Gastrocnemius medialis (tissue), 4 donors: ENCODE measurements at regions not wholly inside any gene's neighbourhood (a gene's known extent, or its start where the extent isn't known, plus 50 kb on each side); places are given as distances from the start of the nearest gene placed in this dataset.
"Not testable (repeated sequence)": the region's sequence is repeated elsewhere in the genome, so short reads cannot be mapped to it uniquely, and the experiment has no call there.

Experiments used
- ATAC-seq, 2 donors: fragments of 150-250 bp; one replicate each; pipeline ENCODE4 v1.9.1; 2016
- DNase-seq, 2 donors: peaks; one replicate each; pipeline ENCODE4 v3.0.0-alpha.2; 2019
- H3K27ac ChIP-seq, 4 donors: fragments of 200-600 bp; sonication (generic); 1 replicate in 1 of 4; 2 replicates in 3 of 4; pipeline ENCODE4 v1.5.1; 2016 to 2018; ENCODE audit warnings: mild to moderate bottlenecking in 2 of 4, moderate library complexity in 1 of 4
- H3K27me3 ChIP-seq, 3 donors: fragments of 200-600 bp; sonication (generic) in 2 of 3; 1 replicate in 1 of 3; 2 replicates in 2 of 3; pipeline versions ENCODE4 v1.5.1 to v1.6.0; 2016 to 2019; ENCODE audit warnings: mild to moderate bottlenecking in 1 of 3, moderate library complexity in 1 of 3
- H3K36me3 ChIP-seq, 2 donors: fragments of 200-600 bp; sonication (generic) in 1 of 2; one replicate each; pipeline ENCODE4 v1.5.1; 2017 to 2018
- H3K4me1 ChIP-seq, 2 donors: fragments of 200-600 bp; sonication (generic) in 1 of 2; one replicate each; pipeline ENCODE4 v1.5.1; 2016 to 2017; ENCODE audit warnings: mild to moderate bottlenecking in 2 of 2
- H3K4me3 ChIP-seq, 4 donors: fragments of 200-600 bp; sonication (generic) in 3 of 4; 1 replicate in 1 of 4; 2 replicates in 3 of 4; pipeline ENCODE4 v1.5.1; 2016 to 2019; ENCODE audit warnings: mild to moderate bottlenecking in 2 of 4
- H3K9me3 ChIP-seq, 3 donors: fragments of 200-600 bp; sonication (generic) in 2 of 3; 1 replicate in 1 of 3; 2 replicates in 2 of 3; pipeline ENCODE4 v1.5.1; 2016 to 2019
- CTCF ChIP-seq, 5 experiments: fragments of 450-650 bp in 3 of 5; fragments of 200-600 bp in 2 of 5; sonication (generic) in 2 of 5; IDR thresholded peaks in 4 of 5; conservative IDR thresholded peaks in 1 of 5; 1 replicate in 4 of 5; 2 replicates in 1 of 5; pipeline ENCODE4 v1.5.1; 2016 to 2019; ENCODE audit warnings: antibody characterized with exemption in 5 of 5, mild to moderate bottlenecking in 3 of 5, moderate library complexity in 3 of 5
- POLR2A ChIP-seq, 2 donors: fragments of 450-650 bp; IDR thresholded peaks; one replicate each; pipeline ENCODE4 v1.6.1; 2017; ENCODE audit warnings: antibody characterized with exemption in 2 of 2, mild to moderate bottlenecking in 2 of 2, moderate library complexity in 2 of 2
- in situ Hi-C, 4 donors: fragments of 200-750 bp; cut with MboI; loops; one replicate each; pipeline versions ENCODE4 v1.15.0 to v1.8.0; 2017; ENCODE audit warnings: low sequenced_read_pairs in 4 of 4
- intact Hi-C: fragments of 100-400 bp; cut with DNase I; formaldehyde crosslinking; loops from one replicate; pipeline ENCODE4 v1.15.1; 2023; ENCODE audit warnings: low total_unique reads

DNA sequence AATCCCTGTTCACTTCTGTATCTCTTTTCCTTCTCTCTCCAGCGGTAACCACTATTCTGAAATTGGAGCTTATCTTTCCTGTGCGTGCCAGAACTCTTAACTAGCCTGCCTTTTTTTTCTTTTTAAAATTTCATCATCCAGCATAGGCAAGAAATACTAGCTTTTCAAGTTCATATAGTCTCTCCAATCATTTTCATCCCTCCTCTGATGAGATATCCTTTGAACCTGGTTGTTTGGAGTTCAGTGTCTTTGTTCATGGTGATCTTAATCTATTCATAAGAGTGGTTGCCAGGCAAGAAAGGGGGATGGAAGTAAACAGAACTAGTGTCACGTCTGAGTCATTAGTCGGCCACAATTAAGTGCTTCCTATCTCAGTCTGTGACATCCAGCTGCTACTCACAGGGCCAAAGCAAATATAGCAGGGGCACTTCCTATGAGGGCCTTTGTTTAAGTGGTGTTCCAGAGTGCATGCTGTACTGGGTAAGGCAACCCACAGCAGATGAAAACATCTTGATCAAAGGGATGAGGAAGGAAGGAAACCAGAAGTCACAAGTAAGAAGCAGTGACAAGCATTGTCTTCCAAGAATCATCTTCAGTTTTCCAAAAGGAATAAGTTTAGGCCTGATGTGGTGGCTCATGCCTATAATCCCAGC, 56.4 kb upstream of the XIAP start:
- Histone ChIP-seq H3K4me3 (no peak overlapping the region), H3K27ac (no peak overlapping the region), H3K9me3 (no peaks in the 10 kb centered on the region), H3K36me3 (no peaks in the 10 kb centered on the region), H3K4me1 (no peaks in the 10 kb centered on the region), H3K27me3 (no peaks in the 10 kb centered on the region)
- no peak for ATAC-seq
- in situ Hi-C loops, result no loop called here
- TF ChIP-seq POLR2A (IDR thresholded peaks at IDR 0.05) (no peak), CTCF (IDR thresholded peaks at IDR 0.05 in 4 of 5, conservative IDR thresholded peaks at IDR 0.05 in 1 of 5) (no peak)
- intact Hi-C loops, result no loop called here
- DNase-seq, result no peak

DNA sequence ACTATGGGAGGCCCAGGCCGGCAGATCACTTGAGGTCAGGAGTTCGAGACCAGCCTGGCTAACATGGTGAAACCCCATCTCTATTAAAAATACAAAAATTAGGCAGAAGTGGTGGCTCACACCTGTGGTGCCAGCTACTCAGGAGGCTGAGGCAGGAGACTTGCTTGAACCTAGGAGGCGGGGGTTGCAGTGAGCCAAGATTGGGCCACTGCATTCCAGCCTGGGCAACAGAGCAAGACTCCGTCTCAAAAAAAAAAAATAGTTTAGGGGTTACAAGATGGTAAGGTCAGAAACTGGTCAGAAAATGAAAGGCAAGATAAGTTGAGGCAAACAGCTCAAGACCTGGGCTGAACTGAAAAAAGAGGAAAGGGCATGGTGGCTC, 55.9 kb upstream of the XIAP start:
- DNase-seq, H3K27me3 ChIP-seq, H3K9me3 ChIP-seq, in situ Hi-C loops, H3K4me3 ChIP-seq, H3K4me1 ChIP-seq, H3K27ac ChIP-seq, ATAC-seq, intact Hi-C loops, H3K36me3 ChIP-seq: not testable (repeated sequence)

DNA sequence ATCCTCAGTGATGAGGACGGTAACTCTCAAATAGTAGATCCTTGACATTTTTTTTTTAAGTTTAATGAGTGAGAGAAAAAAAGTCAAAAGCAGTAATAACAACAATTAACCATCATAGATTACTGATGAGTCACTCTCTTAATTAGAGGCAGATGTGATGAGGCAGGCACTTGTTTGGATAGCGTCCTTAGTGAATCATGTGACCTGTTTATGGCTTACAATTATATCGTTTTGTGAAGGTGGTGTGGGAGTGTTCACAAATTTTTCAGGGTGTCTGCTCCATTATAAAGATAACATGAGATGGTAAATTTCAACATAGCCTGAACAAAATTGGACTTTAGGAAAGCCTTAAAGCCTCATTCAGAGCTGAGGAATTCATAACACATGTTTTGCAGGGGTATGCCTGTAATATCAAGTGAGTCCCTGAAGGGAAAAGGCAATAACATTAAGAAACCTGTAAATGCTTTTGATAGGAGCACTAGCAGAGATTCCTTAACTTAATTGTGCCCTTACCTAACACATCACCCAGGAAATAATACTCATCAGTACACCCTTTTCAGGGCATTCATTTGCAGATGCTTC, 51.9 kb upstream of the XIAP start:
- Histone ChIP-seq H3K4me3 (no peak overlapping the region), H3K4me1 (no peaks in the 10 kb centered on the region), H3K27ac (no peak overlapping the region), H3K36me3 (no peaks in the 10 kb centered on the region), H3K27me3 (no peaks in the 10 kb centered on the region), H3K9me3 (no peaks in the 10 kb centered on the region)
- no peak for TF ChIP-seq POLR2A (IDR thresholded peaks at IDR 0.05)
- TF ChIP-seq CTCF (IDR thresholded peaks at IDR 0.05 in 4 of 5, conservative IDR thresholded peaks at IDR 0.05 in 1 of 5), result no peak
- in situ Hi-C loops (no loop called here), intact Hi-C loops (no loop called here)
- no peak for ATAC-seq
- no peak for DNase-seq

DNA sequence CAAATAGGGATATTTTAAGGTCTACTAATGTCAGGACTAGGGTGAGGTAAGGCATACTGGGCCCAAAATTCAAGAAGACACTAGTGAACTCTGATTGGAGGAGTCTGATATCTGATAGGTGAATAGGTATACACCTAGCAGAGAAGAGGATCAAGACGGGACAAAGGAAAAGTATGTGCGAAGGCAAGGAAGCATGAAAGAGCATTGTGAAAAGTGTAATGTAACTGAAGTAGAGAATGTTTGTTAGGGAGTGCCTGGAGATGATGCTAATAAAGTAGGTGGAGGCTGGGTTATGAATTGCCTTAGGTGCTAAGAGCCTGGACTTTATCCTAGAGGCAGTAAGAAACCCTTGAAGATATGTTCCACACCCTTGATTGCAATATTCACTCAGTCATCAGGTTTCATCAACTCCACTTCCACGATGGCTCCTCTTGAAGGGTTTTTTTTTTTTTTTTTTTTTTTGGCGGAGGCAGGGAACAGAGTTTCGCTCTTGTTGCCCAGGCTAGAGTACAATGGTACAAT, 49.9 kb upstream of the XIAP start:
- H3K27me3 ChIP-seq, result no peaks in the 10 kb centered on the region
- in situ Hi-C loops, result no loop called here
- no peak for DNase-seq
- no peaks in the 10 kb centered on the region for H3K36me3 ChIP-seq
- ATAC-seq, result no peak
- no peak overlapping the region for H3K4me3 ChIP-seq
- no peaks in the 10 kb centered on the region for H3K9me3 ChIP-seq
- no peak overlapping the region for H3K27ac ChIP-seq
- H3K4me1 ChIP-seq, result no peaks in the 10 kb centered on the region
- intact Hi-C loops, result no loop called here
- no peak for TF ChIP-seq CTCF (IDR thresholded peaks at IDR 0.05 in 4 of 5, conservative IDR thresholded peaks at IDR 0.05 in 1 of 5)
- no peak for TF ChIP-seq POLR2A (IDR thresholded peaks at IDR 0.05)
